Hindlimb muscle (tissue), 1 donor: ENCODE measurements at regions not wholly inside any gene's neighbourhood (a gene's known extent, or its start where the extent isn't known, plus 50 kb on each side); places are given as distances from the start of the nearest gene placed in this dataset.

Experiments
- DNase-seq: peaks from one replicate; pipeline ENCODE4 v3.0.0-alpha.2; 2013

DNA sequence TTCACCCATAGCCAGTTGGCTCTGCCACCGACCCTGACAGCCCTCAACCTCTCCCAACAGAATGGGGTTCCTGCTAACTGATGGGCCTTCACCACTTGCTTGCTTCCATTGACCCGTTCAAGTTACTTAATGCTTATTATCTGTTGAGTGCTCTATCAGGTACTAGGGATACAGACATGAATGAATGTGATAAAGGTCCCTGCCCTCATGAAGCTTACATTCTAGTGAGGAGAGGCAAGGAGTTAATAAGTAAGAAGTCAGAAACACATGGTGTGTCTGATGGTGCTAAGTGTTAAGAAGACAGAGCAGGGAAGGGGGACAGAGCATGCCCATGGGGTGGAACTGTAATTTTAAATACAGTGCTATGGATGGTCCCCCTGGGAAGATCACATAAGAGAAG, 107.5 kb upstream of the JUN start:
- DNase-seq: no peak

DNA sequence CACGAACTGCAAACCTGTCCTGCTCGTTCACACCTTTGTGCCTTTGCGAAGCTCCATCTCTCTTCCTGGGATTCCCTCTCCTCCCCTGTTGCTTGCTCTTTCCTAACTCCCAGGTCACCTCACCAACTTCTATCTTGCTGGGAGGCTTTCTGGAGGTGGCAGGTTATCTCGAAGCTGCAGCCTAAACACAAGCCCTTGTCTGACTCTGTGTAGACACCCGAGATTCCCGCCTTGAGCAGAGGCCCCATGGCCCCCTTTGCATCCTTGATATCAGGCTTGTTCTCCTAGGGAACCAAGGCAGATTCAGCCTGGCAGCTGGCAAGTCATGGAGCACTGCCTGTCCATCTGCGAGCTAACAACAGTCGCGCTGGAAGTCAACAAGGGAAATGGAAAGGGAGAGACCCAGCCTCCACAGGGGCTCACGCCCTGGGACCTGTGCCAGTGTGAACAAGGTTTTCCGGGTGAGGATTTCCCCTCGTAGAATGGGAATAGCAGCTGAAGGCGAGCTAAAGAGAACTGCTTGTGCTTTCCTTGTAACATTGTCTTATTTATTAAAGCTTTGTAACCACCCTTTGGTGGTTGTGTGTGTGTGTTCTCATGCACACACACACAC, 109.5 kb upstream of the JUN start:
- DNase-seq: no peak

- no peak for DNase-seq
Observed at GRCh38 chr1:58895082-58895481, 111.2 kb upstream of the JUN start.

- DNase-seq: no peak
Observed at GRCh38 chr1:58895559-58896145, 111.8 kb upstream of the JUN start.

DNA sequence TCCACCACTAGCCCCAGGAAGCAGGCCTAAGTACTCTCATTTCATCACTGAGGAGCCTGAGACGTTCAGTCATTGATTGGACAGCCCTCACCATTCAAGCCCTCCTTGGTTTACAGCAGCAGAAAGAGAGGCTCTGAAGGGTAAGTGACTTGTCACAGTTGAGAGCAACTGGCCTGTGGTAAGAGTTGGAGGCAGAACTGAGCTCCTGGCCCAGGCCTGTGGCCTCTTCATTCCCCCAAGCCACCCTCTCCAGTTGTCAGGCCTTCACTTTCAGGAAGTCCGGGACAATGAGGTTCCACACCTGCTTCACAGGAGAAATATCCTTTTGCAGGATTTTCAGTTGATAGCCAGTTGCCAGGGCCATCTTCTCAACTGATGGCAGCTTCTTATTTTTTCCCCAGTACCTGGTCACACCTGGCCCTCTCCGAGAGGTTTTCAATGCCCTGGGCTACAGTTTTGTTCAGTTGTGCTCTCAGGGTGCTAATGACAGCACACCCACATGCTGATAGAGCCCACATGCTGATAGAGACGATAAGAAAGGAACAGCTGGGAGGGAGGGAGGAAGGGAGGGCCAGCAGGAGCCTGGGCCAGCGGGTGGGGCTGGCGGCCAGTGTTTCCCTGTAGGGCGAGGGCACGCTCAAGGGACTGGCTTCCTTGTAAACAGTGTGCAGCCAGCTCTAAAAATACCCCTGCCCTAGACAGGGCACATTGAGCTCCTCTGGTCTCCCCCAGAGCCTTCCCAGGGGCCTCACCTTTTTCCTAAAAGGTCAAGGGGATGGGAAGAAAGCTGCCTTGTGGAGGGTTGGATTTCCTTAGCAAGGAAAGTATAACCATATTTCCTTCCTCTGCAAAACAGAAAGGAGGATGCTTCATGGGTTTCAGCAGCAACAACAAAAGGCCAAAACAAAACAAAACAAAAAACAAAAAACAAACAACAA, 112.7 kb upstream of the JUN start:
- DNase-seq: no peak

- no peak for DNase-seq
Observed at GRCh38 chr1:58898739-58899586, 115.1 kb upstream of the JUN start.

GRCh38 chr1:58899587-58900271, 115.9 kb upstream of the JUN start:
- no peak for DNase-seq

DNA sequence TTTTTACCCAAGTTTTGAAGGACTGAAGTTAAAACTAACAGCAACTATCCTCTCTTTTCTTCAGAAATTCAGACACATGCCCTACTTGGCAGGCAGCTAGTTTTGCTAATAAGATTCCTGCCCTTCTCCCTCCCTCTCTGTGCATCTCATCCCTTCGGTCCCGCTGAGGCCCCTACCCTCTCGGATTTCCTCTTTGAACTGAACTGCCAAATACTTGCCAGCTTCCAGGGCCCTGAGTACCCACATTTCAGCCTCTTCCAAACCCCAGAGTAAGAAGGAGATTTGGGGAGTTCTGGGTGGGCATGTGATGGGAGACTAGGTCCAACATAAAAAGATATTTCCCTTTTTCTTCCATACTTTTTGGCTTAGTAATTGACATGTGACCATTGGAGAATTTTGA, 116.5 kb upstream of the JUN start:
- DNase-seq: no peak

- DNase-seq: no peak
Observed at GRCh38 chr1:58901008-58901407, 117.2 kb upstream of the JUN start.

DNA sequence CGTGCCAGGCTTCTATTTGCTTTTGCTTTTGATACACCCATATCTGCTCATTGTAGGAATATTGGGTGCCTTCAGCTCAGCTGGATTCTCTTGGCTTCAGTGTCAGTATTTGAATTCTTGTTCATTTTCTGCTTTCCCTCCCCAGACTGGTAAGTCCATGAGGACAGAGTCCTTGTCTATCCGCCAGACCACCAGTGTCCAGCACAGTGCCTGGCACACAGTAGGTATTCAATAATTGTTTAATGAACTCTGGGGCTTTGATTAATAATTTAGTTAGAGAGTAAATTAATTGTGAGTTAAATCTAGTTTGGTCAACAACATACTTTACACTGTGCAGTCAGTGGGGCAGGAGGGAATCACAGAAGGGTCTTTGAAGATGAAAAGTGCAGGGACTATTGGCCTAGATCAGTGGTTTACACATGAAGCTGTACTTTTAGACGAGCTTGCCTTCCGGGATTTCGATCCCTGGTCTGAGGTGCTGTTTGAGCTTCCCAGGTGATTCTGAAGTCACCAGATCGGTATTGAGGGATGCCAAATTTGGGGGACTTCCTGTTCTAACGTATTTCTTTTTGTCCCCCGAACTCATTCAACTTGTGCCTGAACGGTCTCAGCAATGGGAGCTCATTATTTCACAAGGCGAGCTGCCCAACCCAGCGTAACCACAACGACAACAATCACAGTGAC, 119.1 kb upstream of the JUN start:
- DNase-seq: no peak

- DNase-seq: peak; percentile 93
Observed at GRCh38 chr1:58903514-58904298, 119.9 kb upstream of the JUN start.

DNA sequence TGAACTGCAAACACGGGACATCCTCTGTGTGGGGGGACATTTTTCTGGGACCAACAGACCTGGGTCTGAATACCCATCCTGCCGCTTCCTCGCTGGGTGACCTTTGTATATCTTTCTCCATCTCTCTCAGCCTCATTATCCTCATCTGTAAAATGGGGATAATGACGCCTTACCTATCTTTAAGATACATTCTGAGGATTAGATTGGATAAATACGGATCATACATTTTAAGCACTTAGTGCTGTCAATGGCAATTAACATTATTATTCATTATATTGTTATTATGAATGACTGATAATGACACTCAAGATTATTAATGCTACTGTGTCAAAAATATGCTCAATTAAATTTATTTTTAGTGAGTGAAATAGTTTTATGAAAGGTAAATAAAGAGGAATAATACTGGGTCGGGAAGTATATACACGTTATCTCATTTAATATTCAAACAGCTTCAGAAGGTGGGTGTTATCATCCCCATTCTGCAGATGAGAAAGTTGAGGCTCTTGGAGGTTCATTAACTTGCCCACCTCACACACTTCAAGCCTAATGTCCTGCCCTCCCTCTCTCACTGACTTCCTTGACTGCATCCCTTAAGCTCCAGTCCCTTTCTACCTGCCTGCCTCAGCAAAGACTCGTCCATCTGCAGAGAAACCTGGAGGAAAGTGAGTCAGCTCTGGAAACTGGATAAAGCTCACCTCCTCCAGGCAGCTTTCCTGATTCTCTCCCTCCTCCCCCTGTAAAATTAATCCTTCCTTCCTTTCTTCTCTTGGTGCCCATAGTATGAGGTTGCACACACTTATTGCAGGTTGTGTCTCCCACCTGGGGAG, 120.7 kb upstream of the JUN start:
- no peak for DNase-seq

DNA sequence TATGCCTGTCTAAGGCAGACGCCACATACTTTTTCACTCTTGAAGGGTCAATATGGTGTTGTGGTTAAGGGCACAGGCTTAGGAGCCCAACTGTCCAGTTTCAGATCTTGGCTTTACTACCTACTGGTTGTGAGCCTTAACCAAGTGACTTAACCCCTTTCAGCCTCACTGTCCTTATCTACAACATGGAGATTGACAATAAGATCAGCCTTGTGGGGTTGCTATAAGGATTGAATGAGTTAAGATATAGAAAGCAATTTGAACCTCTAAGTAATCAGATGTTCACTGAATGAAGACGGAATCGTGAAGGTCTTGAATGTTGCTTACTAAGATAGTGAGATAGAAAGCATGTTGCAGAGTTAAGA, 121.3 kb upstream of the JUN start:
- DNase-seq: no peak

GRCh38 chr1:58905628-58906221, 121.9 kb upstream of the JUN start:
- no peak for DNase-seq

DNA sequence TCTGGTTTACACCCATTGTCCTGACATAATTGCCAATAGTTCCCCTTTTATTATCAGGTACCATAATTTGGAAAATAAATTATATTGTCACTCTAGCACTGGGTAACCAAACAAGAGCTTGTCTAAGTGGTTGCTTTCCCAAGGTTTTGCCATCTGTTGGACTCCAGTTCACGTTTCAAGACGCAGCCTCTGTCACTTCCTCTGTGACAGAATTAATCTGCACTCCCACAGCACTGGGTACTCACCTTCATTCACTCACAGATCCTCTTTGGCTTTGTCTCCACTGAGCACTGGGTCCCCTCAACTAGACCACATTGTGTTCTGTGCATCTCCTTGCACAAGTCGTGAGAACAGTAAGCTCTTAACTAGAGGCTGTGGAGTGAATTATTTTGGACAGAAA, 123.6 kb upstream of the JUN start:
- no peak for DNase-seq

DNA sequence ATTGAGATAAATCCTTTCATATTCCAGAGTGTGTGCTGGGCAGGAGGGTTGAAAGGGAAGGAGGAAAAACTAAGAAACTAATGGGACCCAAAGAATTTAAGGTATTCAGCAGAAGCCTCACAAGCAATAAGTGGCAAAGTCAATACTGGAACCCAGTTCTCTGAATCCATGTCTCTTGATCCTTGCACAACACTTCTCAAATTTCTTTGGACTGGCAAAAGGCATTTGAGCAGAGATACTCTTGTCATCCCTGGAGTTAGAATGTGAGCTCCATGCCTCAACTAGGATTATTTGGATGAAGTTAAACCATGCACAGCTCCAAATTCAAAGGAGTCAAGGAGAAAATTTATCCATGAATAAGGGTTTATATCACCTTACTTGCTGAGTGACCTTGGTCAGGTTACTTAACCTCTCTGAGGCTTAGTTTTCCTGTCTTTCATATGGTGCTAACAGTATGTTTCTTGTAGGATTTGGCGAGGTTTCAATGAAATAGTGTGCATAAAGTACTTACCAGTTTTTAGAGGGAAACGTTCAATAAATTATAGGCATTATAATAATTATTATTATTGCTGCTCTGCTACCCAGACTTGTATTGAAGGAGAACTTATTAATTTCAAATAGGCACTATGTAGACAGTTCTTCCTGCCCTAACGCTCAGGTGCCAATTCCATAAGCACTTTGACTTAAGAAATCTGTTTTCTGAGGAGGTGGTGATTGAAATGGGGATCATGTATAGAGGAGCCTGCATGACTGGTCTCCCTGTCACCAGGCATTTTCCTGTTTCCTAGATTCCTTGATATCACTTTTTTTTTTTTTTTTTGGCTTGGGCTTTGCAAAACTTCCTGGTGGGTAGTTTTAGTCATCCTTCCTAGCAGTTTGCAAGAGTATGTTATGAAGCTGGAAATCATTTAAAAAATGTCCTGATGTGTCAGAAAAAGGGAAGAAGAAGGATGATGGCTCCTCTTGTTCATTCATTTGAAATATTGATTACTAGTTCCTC, 125.0 kb upstream of the JUN start:
- DNase-seq: no peak

DNA sequence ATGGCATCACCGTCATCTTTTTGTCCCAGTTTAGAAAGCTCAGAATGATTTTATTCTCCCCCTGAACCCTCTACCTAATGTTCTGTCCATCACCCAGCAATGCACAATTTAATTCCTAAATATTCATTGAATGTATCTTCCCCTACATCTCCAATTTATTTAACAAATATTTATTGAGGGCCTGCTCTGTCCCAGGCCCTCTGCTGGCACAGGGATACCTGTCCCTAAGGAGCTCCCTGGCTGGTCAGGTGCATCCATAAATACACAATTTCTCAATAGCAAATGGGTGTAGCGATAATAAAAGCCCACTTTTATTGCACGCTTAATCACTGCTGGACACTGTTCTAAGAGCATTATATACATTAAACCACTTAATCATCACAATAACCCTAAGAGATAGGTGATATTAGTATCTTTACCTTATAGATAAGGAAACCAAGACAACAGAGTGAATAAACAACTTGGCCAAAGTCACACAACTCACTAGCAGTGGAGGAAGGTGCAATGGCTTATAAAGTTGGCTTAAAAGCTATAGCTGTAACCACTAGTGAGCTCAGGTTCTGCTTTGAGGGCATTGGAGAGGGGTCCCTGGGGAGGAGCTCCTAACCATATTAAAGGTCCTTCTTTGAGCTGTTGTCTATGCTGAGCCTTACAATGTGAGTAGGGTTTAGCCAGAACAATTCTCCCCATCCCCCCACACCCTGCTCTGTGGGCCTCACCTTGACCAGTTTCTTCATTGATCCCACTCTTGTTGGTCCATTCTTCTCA, 126.3 kb upstream of the JUN start:
- no peak for DNase-seq
